ENCODE measurements at regions not wholly inside any gene's neighbourhood (a gene's known extent, or its start where the extent isn't known, plus 50 kb on each side); places are given as distances from the start of the nearest gene placed in this dataset.

GRCh38 chr10:36280321-36280741, 638.2 kb upstream of the FZD8 start:
- H3K36me3 ChIP-seq (ENCODE audit: control insufficient read depth, insufficient read depth, low read length), result no peaks in the 10 kb centered on the region

GRCh38 chr10:36278176-36278575, 636.1 kb upstream of the FZD8 start:
- H3K36me3 ChIP-seq (ENCODE audit: control insufficient read depth, insufficient read depth, low read length), result no peaks in the 10 kb centered on the region
- H4K5ac ChIP-seq (ENCODE audit: low read length), result no peak overlapping the region
- H3K56ac ChIP-seq (ENCODE audit: low read length), result no peak overlapping the region
- no peak overlapping the region for H2BK5ac ChIP-seq (ENCODE audit: low read length)
- no peak overlapping the region for H3K27ac ChIP-seq (ENCODE audit: low read depth, low read length)
- DNase-seq, result no peak
- no peaks in the 10 kb centered on the region for H3K4me1 ChIP-seq (ENCODE audit: control insufficient read depth, low read depth, low read length)
- H2AK5ac ChIP-seq (ENCODE audit: low read length), result no peak overlapping the region
- no peak overlapping the region for H3K4me3 ChIP-seq (ENCODE audit: low read length)
- no peaks in the 10 kb centered on the region for H3K79me2 ChIP-seq (ENCODE audit: control insufficient read depth, insufficient read depth, low read length)
- peak overlapping the region; percentile 5 for H4K8ac ChIP-seq (ENCODE audit: low read depth, low read length)
- no peak overlapping the region for H3K9ac ChIP-seq (ENCODE audit: low read length)
- H3K4me2 ChIP-seq (ENCODE audit: low read length), result no peak overlapping the region
- no peak overlapping the region for H3K4ac ChIP-seq (ENCODE audit: low read depth, low read length)
- no peaks in the 10 kb centered on the region for H3K79me1 ChIP-seq (ENCODE audit: low read length)
- no peak overlapping the region for H2BK120ac ChIP-seq (ENCODE audit: low read depth, low read length)
- no peak overlapping the region for H3K23ac ChIP-seq (ENCODE audit: low read length)
- no peak overlapping the region for H3K18ac ChIP-seq (ENCODE audit: low read length)
- no CpG with 5 or more reads among the region's 3 CpGs for WGBS (ENCODE audit: extremely low coverage, insufficient coverage, low lambda C conversion rate)
- no peaks in the 10 kb centered on the region for H3K27me3 ChIP-seq (ENCODE audit: insufficient read depth, low read length, poor library complexity)
- H2BK15ac ChIP-seq (replicated peaks; ENCODE audit: low read depth), result no peak overlapping the region

More at GRCh38 chr10:36280321-36280741, 638.2 kb upstream of the FZD8 start:
- Histone ChIP-seq H3K27ac (ENCODE audit: low read depth, low read length) (no peak overlapping the region), H3K4me2 (ENCODE audit: low read length) (no peak overlapping the region), H2BK120ac (ENCODE audit: low read depth, low read length) (no peak overlapping the region), H3K9ac (ENCODE audit: low read length) (no peak overlapping the region), H4K5ac (ENCODE audit: low read length) (no peak overlapping the region), H3K4me1 (ENCODE audit: control insufficient read depth, low read depth, low read length) (no peaks in the 10 kb centered on the region), H3K18ac (ENCODE audit: low read length) (no peak overlapping the region), H3K23ac (ENCODE audit: low read length) (no peak overlapping the region), H4K8ac (ENCODE audit: low read depth, low read length) (no peak overlapping the region), H2BK15ac (replicated peaks; ENCODE audit: low read depth) (no peak overlapping the region), H3K4me3 (ENCODE audit: low read length) (no peak overlapping the region), H3K56ac (ENCODE audit: low read length) (no peak overlapping the region), H3K27me3 (ENCODE audit: insufficient read depth, low read length, poor library complexity) (no peaks in the 10 kb centered on the region), H3K79me2 (ENCODE audit: control insufficient read depth, insufficient read depth, low read length) (no peaks in the 10 kb centered on the region), H3K79me1 (ENCODE audit: low read length) (no peaks in the 10 kb centered on the region), H3K4ac (ENCODE audit: low read depth, low read length) (no peak overlapping the region), H2BK5ac (ENCODE audit: low read length) (no peak overlapping the region), H2AK5ac (ENCODE audit: low read length) (no peak overlapping the region)
- WGBS (ENCODE audit: extremely low coverage, insufficient coverage, low lambda C conversion rate), result no CpG with 5 or more reads among the region's 1 CpG
- DNase-seq, result peak; percentile 62

- Histone ChIP-seq H3K4me1 (ENCODE audit: control insufficient read depth, low read depth, low read length) (no peaks in the 10 kb centered on the region), H2BK120ac (ENCODE audit: low read depth, low read length) (no peak overlapping the region), H2AK5ac (ENCODE audit: low read length) (no peak overlapping the region), H3K23ac (ENCODE audit: low read length) (no peak overlapping the region), H3K27ac (ENCODE audit: low read depth, low read length) (no peak overlapping the region), H3K56ac (ENCODE audit: low read length) (no peak overlapping the region), H4K8ac (ENCODE audit: low read depth, low read length) (no peak overlapping the region), H3K79me2 (ENCODE audit: control insufficient read depth, insufficient read depth, low read length) (no peaks in the 10 kb centered on the region), H3K27me3 (ENCODE audit: insufficient read depth, low read length, poor library complexity) (no peaks in the 10 kb centered on the region), H2BK5ac (ENCODE audit: low read length) (no peak overlapping the region), H3K79me1 (ENCODE audit: low read length) (no peaks in the 10 kb centered on the region), H3K4ac (ENCODE audit: low read depth, low read length) (no peak overlapping the region), H3K4me2 (ENCODE audit: low read length) (no peak overlapping the region), H4K5ac (ENCODE audit: low read length) (no peak overlapping the region), H2BK15ac (replicated peaks; ENCODE audit: low read depth) (no peak overlapping the region), H3K4me3 (ENCODE audit: low read length) (no peak overlapping the region), H3K18ac (ENCODE audit: low read length) (no peak overlapping the region), H3K9ac (ENCODE audit: low read length) (no peak overlapping the region), H3K36me3 (ENCODE audit: control insufficient read depth, insufficient read depth, low read length) (no peaks in the 10 kb centered on the region)
- DNase-seq, result no peak
Observed at GRCh38 chr10:36277459-36277858, 635.4 kb upstream of the FZD8 start.

GRCh38 chr10:36271627-36272340, 629.7 kb upstream of the FZD8 start:
- Histone ChIP-seq H3K9ac (ENCODE audit: low read length) (no peak overlapping the region), H2BK120ac (ENCODE audit: low read depth, low read length) (no peak overlapping the region), H3K4me3 (ENCODE audit: low read length) (no peak overlapping the region)

DNA sequence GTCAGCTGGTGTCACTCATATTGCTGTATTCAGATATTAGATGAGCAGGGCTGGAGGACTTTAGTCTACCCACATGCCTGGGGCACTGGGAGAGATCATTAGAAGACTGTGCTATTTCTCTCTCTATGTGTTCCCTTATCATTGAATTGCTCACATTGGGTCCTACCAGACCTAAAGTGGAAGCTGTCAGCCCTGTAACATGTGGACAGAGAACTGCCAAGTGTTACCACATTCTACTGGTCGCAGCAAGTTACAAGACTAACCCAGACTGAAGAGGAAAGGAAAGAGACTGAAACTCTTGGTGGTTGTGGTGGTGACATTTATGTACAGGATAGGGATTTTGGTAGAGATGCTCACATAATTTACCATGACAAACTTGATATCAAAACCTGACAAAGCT, 627.1 kb upstream of the FZD8 start:
- H3K27me3 ChIP-seq (ENCODE audit: insufficient read depth, low read length, poor library complexity), result no peaks in the 10 kb centered on the region
- H3K36me3 ChIP-seq (ENCODE audit: control insufficient read depth, insufficient read depth, low read length), result no peaks in the 10 kb centered on the region
- no peak overlapping the region for H3K4me3 ChIP-seq (ENCODE audit: low read length)
- H3K27ac ChIP-seq (ENCODE audit: low read depth, low read length), result no peak overlapping the region
- no peak overlapping the region for H2BK120ac ChIP-seq (ENCODE audit: low read depth, low read length)
- no peak overlapping the region for H3K9ac ChIP-seq (ENCODE audit: low read length)
- H3K18ac ChIP-seq (ENCODE audit: low read length), result no peak overlapping the region
- DNase-seq, result no peak
- H3K4ac ChIP-seq (ENCODE audit: low read depth, low read length), result no peak overlapping the region
- no peaks in the 10 kb centered on the region for H3K4me1 ChIP-seq (ENCODE audit: control insufficient read depth, low read depth, low read length)
- no peak overlapping the region for H4K8ac ChIP-seq (ENCODE audit: low read depth, low read length)
- no peak overlapping the region for H3K56ac ChIP-seq (ENCODE audit: low read length)
- H3K4me2 ChIP-seq (ENCODE audit: low read length), result no peak overlapping the region
- no peak overlapping the region for H4K5ac ChIP-seq (ENCODE audit: low read length)
- H2BK15ac ChIP-seq (replicated peaks; ENCODE audit: low read depth), result no peak overlapping the region
- no peaks in the 10 kb centered on the region for H3K79me2 ChIP-seq (ENCODE audit: control insufficient read depth, insufficient read depth, low read length)
- WGBS (ENCODE audit: extremely low coverage, insufficient coverage, low lambda C conversion rate), result no CpG with 5 or more reads among the region's 1 CpG
- H2BK5ac ChIP-seq (ENCODE audit: low read length), result no peak overlapping the region
- no peak overlapping the region for H2AK5ac ChIP-seq (ENCODE audit: low read length)
- no peaks in the 10 kb centered on the region for H3K79me1 ChIP-seq (ENCODE audit: low read length)
- no peak overlapping the region for H3K23ac ChIP-seq (ENCODE audit: low read length)

More at GRCh38 chr10:36271627-36272340, 629.7 kb upstream of the FZD8 start:
- peak overlapping the region; percentile 61 for H2AK5ac ChIP-seq (ENCODE audit: low read length)
- no CpG with 5 or more reads among the region's 2 CpGs for WGBS (ENCODE audit: extremely low coverage, insufficient coverage, low lambda C conversion rate)
- no peak overlapping the region for H3K4ac ChIP-seq (ENCODE audit: low read depth, low read length)
- no peaks in the 10 kb centered on the region for H3K27me3 ChIP-seq (ENCODE audit: insufficient read depth, low read length, poor library complexity)
- no peak overlapping the region for H2BK5ac ChIP-seq (ENCODE audit: low read length)
- no peaks in the 10 kb centered on the region for H3K4me1 ChIP-seq (ENCODE audit: control insufficient read depth, low read depth, low read length)
- no peak overlapping the region for H4K5ac ChIP-seq (ENCODE audit: low read length)
- no peak overlapping the region for H3K56ac ChIP-seq (ENCODE audit: low read length)
- no peak overlapping the region for H3K4me2 ChIP-seq (ENCODE audit: low read length)
- no peak overlapping the region for H2BK15ac ChIP-seq (replicated peaks; ENCODE audit: low read depth)
- H3K36me3 ChIP-seq (ENCODE audit: control insufficient read depth, insufficient read depth, low read length), result no peaks in the 10 kb centered on the region
- no peak overlapping the region for H3K18ac ChIP-seq (ENCODE audit: low read length)
- DNase-seq, result no peak
- no peak overlapping the region for H3K27ac ChIP-seq (ENCODE audit: low read depth, low read length)
- H3K23ac ChIP-seq (ENCODE audit: low read length), result no peak overlapping the region
- H3K79me2 ChIP-seq (ENCODE audit: control insufficient read depth, insufficient read depth, low read length), result no peaks in the 10 kb centered on the region
- H4K8ac ChIP-seq (ENCODE audit: low read depth, low read length), result no peak overlapping the region
- H3K79me1 ChIP-seq (ENCODE audit: low read length), result no peaks in the 10 kb centered on the region

- no peak overlapping the region for H3K27ac ChIP-seq (ENCODE audit: low read depth, low read length)
- H3K4me2 ChIP-seq (ENCODE audit: low read length), result no peak overlapping the region
- no peak overlapping the region for H2BK5ac ChIP-seq (ENCODE audit: low read length)
- H3K18ac ChIP-seq (ENCODE audit: low read length), result peak overlapping the region; percentile 51
- no peaks in the 10 kb centered on the region for H3K27me3 ChIP-seq (ENCODE audit: insufficient read depth, low read length, poor library complexity)
- H3K23ac ChIP-seq (ENCODE audit: low read length), result no peak overlapping the region
- H2BK15ac ChIP-seq (replicated peaks; ENCODE audit: low read depth), result no peak overlapping the region
- H3K36me3 ChIP-seq (ENCODE audit: control insufficient read depth, insufficient read depth, low read length), result no peaks in the 10 kb centered on the region
- no peak overlapping the region for H2AK5ac ChIP-seq (ENCODE audit: low read length)
- no CpG with 5 or more reads among the region's 1 CpG for WGBS (ENCODE audit: extremely low coverage, insufficient coverage, low lambda C conversion rate)
- no peak overlapping the region for H2BK120ac ChIP-seq (ENCODE audit: low read depth, low read length)
- no peak overlapping the region for H3K9ac ChIP-seq (ENCODE audit: low read length)
- no peaks in the 10 kb centered on the region for H3K79me2 ChIP-seq (ENCODE audit: control insufficient read depth, insufficient read depth, low read length)
- H3K4me3 ChIP-seq (ENCODE audit: low read length), result no peak overlapping the region
- H3K4me1 ChIP-seq (ENCODE audit: control insufficient read depth, low read depth, low read length), result no peaks in the 10 kb centered on the region
- no peaks in the 10 kb centered on the region for H3K79me1 ChIP-seq (ENCODE audit: low read length)
- no peak overlapping the region for H3K4ac ChIP-seq (ENCODE audit: low read depth, low read length)
- peak; percentile 28 for DNase-seq
- no peak overlapping the region for H3K56ac ChIP-seq (ENCODE audit: low read length)
- no peak overlapping the region for H4K5ac ChIP-seq (ENCODE audit: low read length)
- no peak overlapping the region for H4K8ac ChIP-seq (ENCODE audit: low read depth, low read length)
Observed at GRCh38 chr10:36266923-36267322, 624.8 kb upstream of the FZD8 start.
